IgD-negative memory B cell (primary cell): ENCODE measurements at regions not wholly inside any gene's neighbourhood (a gene's known extent, or its start where the extent isn't known, plus 50 kb on each side); places are given as distances from the start of the nearest gene placed in this dataset.
A peak's percentile ranks its signal among the peaks of the same experiment; 100 is the strongest.

Experiments
- H3K27ac Mint-ChIP-seq, 3 donors: one replicate each; pipeline ENCODE4 v1.8.0; 2020 to 2022; ENCODE audit warnings: mild to moderate bottlenecking in 3 of 3, mixed read lengths in 3 of 3, moderate library complexity in 1 of 3
- H3K27me3 Mint-ChIP-seq: one replicate; pipeline ENCODE4 v1.8.0; 2021; ENCODE audit warnings: mixed read lengths
- H3K36me3 Mint-ChIP-seq: one replicate; pipeline ENCODE4 v1.8.0; 2020; ENCODE audit warnings: mild to moderate bottlenecking, mixed read lengths
- H3K4me1 Mint-ChIP-seq, 3 donors: one replicate each; pipeline ENCODE4 v1.8.0; 2020 to 2022; ENCODE audit warnings: mixed read lengths in 3 of 3, mild to moderate bottlenecking in 1 of 3
- H3K4me3 Mint-ChIP-seq, 4 donors: one replicate each; pipeline ENCODE4 v1.8.0; 2020 to 2022; ENCODE audit warnings: mild to moderate bottlenecking in 4 of 4, mixed read lengths in 4 of 4, moderate library complexity in 3 of 4
- H3K9me3 Mint-ChIP-seq, 3 donors: one replicate each; pipeline ENCODE4 v1.8.0; 2020 to 2021; ENCODE audit warnings: mixed read lengths in 3 of 3, mild to moderate bottlenecking in 1 of 3

GRCh38 chr3:72229952-72230351 is 445.0 kb upstream of the PROK2 start:
- H3K9me3 Mint-ChIP-seq, result peaks cover 7 to 18% (median 16%) of the 10 kb centered on the region in 3 donors
- peaks cover 5% of the 10 kb centered on the region for H3K36me3 Mint-ChIP-seq
- peaks cover 0 to 4% (median 2%) of the 10 kb centered on the region in 3 donors for H3K4me1 Mint-ChIP-seq
- H3K27ac Mint-ChIP-seq, result no peak overlapping the region
- peaks cover 10% of the 10 kb centered on the region for H3K27me3 Mint-ChIP-seq
- H3K4me3 Mint-ChIP-seq, result no peak overlapping the region

GRCh38 chr3:72227486-72228070 is 442.6 kb upstream of the PROK2 start:
- peaks cover 9 to 30% (median 20%) of the 10 kb centered on the region in 3 donors for H3K9me3 Mint-ChIP-seq
- H3K27ac Mint-ChIP-seq, result no peak overlapping the region
- H3K27me3 Mint-ChIP-seq, result peaks cover 6% of the 10 kb centered on the region
- H3K36me3 Mint-ChIP-seq, result peaks cover 4% of the 10 kb centered on the region
- no peaks in the 10 kb centered on the region for H3K4me1 Mint-ChIP-seq
- H3K4me3 Mint-ChIP-seq, result no peak overlapping the region

DNA sequence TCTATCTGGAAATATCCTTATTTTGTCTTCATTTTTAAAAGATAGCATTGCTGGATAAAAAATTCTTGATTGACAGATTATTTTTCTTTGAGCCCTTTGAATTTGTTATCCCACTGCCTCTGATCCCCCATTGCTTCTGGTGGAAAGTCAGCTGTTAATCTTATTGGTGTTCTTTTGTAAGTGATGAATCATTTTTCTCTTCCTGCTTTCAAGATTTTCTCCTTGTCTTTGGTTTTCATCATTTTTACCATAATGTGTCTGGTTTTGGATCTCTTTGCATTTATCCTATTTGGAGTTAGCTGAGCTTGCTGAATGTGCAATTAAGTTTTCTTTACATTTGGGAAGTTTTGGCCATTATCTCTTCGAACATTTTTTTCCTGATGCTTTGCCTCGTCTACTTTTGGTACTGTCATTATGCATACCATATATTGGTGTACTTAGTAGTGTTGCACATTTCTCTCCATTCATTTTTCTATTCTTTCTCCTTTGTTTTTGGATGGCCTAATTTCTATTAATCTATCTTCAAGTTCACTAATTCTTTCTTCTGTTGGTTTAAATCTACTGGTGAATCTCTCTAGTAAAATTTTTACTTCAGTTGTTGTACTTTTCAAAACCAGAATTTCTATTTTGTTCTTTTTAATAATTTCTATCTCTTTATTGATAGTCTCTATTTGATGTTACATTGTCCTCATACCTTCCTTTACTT is 440.0 kb upstream of the PROK2 start:
- H3K36me3 Mint-ChIP-seq, result peaks cover 2% of the 10 kb centered on the region
- H3K27ac Mint-ChIP-seq, result peak overlapping the region in 1 of 3 donors; percentile 41
- H3K4me3 Mint-ChIP-seq, result no peak overlapping the region
- peaks cover 6% of the 10 kb centered on the region for H3K27me3 Mint-ChIP-seq
- H3K4me1 Mint-ChIP-seq, result no peaks in the 10 kb centered on the region
- H3K9me3 Mint-ChIP-seq, result peaks cover 9 to 30% (median 17%) of the 10 kb centered on the region in 3 donors

- H3K4me1 Mint-ChIP-seq, result no peaks in the 10 kb centered on the region
- peaks cover 2% of the 10 kb centered on the region for H3K36me3 Mint-ChIP-seq
- H3K4me3 Mint-ChIP-seq, result no peak overlapping the region
- H3K27ac Mint-ChIP-seq, result no peak overlapping the region
- H3K9me3 Mint-ChIP-seq, result peaks cover 9 to 30% (median 17%) of the 10 kb centered on the region in 3 donors
- H3K27me3 Mint-ChIP-seq, result peaks cover 7% of the 10 kb centered on the region
Observed at GRCh38 chr3:72223628-72224027, 438.7 kb upstream of the PROK2 start.

DNA sequence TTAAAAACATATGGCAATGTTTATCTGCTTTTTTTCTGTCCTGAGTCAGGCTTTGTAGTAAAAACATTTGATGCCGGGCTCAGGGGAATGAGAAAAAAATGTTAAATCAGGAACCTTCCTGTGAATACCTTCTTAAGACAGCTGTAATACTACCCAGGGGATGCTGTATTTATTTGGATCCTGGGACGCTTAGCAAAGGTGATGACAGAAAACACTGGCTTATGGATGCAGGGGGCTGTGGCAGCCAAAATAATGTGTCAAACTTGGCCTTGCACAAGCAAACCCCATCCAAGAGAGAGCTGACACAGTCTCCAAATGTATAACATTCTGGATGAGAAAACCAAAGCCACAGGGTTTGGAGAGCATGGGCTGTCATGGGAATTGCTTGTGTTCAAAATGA is 438.2 kb upstream of the PROK2 start:
- no peaks in the 10 kb centered on the region for H3K4me1 Mint-ChIP-seq
- no peak overlapping the region for H3K4me3 Mint-ChIP-seq
- peaks cover 5% of the 10 kb centered on the region for H3K27me3 Mint-ChIP-seq
- peaks cover 2% of the 10 kb centered on the region for H3K36me3 Mint-ChIP-seq
- peaks cover 9 to 30% (median 17%) of the 10 kb centered on the region in 3 donors for H3K9me3 Mint-ChIP-seq
- H3K27ac Mint-ChIP-seq, result no peak overlapping the region

- Mint-ChIP-seq H3K9me3 (peaks cover 9 to 30% (median 13%) of the 10 kb centered on the region in 3 donors), H3K27ac (no peak overlapping the region), H3K27me3 (peaks cover 3% of the 10 kb centered on the region), H3K36me3 (no peaks in the 10 kb centered on the region), H3K4me1 (no peaks in the 10 kb centered on the region), H3K4me3 (no peak overlapping the region)
Observed at GRCh38 chr3:72222410-72222809, 437.5 kb upstream of the PROK2 start.

GRCh38 chr3:72220946-72221345 is 436.0 kb upstream of the PROK2 start:
- Mint-ChIP-seq H3K36me3 (no peaks in the 10 kb centered on the region), H3K4me3 (no peak overlapping the region), H3K9me3 (peaks cover 8 to 24% (median 8%) of the 10 kb centered on the region in 3 donors), H3K27me3 (peaks cover 2% of the 10 kb centered on the region), H3K27ac (no peak overlapping the region), H3K4me1 (no peaks in the 10 kb centered on the region)

- no peaks in the 10 kb centered on the region for H3K4me1 Mint-ChIP-seq
- no peaks in the 10 kb centered on the region for H3K36me3 Mint-ChIP-seq
- H3K9me3 Mint-ChIP-seq, result peaks cover 0 to 12% (median 2%) of the 10 kb centered on the region in 3 donors
- no peak overlapping the region for H3K27ac Mint-ChIP-seq
- peaks cover 2% of the 10 kb centered on the region for H3K27me3 Mint-ChIP-seq
- H3K4me3 Mint-ChIP-seq, result no peak overlapping the region
Observed at GRCh38 chr3:72219752-72220151, 434.8 kb upstream of the PROK2 start.

DNA sequence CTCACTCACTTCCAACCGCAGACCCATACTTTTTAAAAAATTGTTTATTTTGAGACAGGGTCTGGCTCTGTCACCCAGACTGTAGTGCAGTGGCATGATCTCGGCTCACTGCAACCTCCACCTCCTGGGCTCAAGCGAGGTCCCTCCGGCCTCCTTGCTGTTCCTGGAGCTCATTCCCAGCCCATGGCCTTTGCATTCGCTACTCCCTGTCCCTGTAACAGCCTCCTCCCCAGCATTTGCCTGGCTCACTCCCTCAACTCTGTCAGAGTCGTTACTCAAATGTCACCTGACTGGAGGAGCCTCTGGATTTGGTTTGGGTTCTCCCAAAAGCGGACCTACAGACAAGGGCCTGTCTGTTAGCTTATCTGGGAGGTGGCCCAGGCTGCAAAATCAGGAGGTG is 432.6 kb upstream of the PROK2 start:
- Mint-ChIP-seq H3K9me3 (no peaks in the 10 kb centered on the region), H3K27ac (no peak overlapping the region), H3K4me3 (no peak overlapping the region), H3K36me3 (no peaks in the 10 kb centered on the region), H3K27me3 (peaks cover 4% of the 10 kb centered on the region), H3K4me1 (no peaks in the 10 kb centered on the region)

DNA sequence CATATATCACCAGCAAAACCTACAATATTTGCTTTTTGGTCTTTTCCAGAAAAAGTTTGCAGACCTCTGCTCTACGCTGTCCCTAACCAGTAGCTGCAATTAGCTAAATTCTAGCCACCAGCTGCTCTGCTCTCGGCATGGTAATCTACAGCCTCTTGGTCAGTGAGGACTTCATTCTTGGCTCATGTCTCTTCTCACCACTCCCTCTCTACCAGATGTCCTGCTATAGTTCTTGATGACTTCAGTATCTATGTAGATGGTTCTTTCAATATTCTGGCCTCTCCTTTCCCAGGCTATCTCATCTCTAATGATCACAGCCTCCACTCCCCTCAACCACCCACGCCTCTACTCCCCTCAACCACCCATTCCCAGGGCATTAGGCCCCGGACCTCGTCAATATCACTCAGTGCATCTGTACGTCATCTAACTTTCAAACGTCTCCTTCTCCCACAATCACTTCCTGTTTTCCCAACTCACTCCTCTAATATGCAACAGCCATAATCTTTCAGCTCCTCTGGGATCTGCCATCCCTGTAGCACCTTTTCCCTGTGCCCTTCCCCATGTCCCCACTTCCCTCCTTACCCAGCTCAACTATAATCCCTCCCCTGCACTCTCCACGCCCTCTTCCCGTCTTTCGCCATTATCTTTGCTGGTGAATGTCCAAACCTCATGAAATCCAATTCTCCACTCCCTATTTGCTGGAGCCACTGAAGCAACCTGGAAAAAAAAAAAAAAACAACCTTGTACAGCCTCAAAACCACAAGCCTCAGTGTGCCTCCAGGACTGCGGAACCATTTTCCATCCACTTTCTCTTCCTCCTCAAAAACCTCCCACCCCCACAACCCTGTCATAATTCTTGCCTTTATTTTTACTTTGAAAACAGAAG is 429.4 kb upstream of the PROK2 start:
- Mint-ChIP-seq H3K36me3 (no peaks in the 10 kb centered on the region), H3K9me3 (no peaks in the 10 kb centered on the region), H3K27me3 (peaks cover 4% of the 10 kb centered on the region), H3K27ac (no peak overlapping the region), H3K4me1 (peaks cover 0 to 1% (median 0%) of the 10 kb centered on the region in 3 donors), H3K4me3 (no peak overlapping the region)

GRCh38 chr3:72213296-72214065 is 428.5 kb upstream of the PROK2 start:
- Mint-ChIP-seq H3K9me3 (no peaks in the 10 kb centered on the region), H3K27me3 (peaks cover 3% of the 10 kb centered on the region), H3K4me1 (peaks cover 0 to 1% (median 0%) of the 10 kb centered on the region in 3 donors), H3K27ac (no peak overlapping the region), H3K4me3 (no peak overlapping the region), H3K36me3 (no peaks in the 10 kb centered on the region)

GRCh38 chr3:72212396-72212795 is 427.4 kb upstream of the PROK2 start:
- Mint-ChIP-seq H3K27ac (no peak overlapping the region), H3K27me3 (peaks cover 3% of the 10 kb centered on the region), H3K9me3 (no peaks in the 10 kb centered on the region), H3K4me1 (peaks cover 0 to 1% (median 0%) of the 10 kb centered on the region in 3 donors), H3K36me3 (no peaks in the 10 kb centered on the region), H3K4me3 (no peak overlapping the region)

DNA sequence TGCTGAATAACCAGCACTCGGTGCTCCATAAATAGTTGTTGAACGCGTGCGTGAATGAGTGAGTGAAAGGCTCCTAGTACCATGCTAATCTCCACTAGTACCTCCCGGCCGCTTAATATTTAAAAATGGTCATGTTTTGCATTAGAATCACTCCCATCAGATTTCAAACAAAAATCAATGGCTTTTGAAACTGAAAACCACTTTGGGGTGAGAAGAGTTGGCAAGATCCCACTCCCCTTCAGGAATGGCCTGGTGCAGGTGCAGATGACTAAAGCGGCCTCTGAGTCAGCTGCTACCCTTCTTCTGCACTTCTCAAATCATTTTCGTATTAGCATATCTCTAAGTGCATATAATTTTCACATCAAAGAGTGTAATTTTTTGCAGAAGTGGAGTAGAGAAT is 425.3 kb upstream of the PROK2 start:
- peaks cover 0 to 1% (median 0%) of the 10 kb centered on the region in 3 donors for H3K4me1 Mint-ChIP-seq
- no peak overlapping the region for H3K4me3 Mint-ChIP-seq
- H3K27me3 Mint-ChIP-seq, result peaks cover 3% of the 10 kb centered on the region
- H3K27ac Mint-ChIP-seq, result no peak overlapping the region
- no peaks in the 10 kb centered on the region for H3K36me3 Mint-ChIP-seq
- H3K9me3 Mint-ChIP-seq, result no peaks in the 10 kb centered on the region

GRCh38 chr3:72205297-72205826 is 420.4 kb upstream of the PROK2 start:
- Mint-ChIP-seq H3K4me1 (peaks cover 0 to 2% (median 1%) of the 10 kb centered on the region in 3 donors), H3K27me3 (peaks cover 12% of the 10 kb centered on the region), H3K27ac (no peak overlapping the region), H3K36me3 (peaks cover 4% of the 10 kb centered on the region), H3K9me3 (peaks cover 4 to 7% (median 6%) of the 10 kb centered on the region in 3 donors), H3K4me3 (no peak overlapping the region)
